IMR-90 (cell line): ENCODE measurements at regions not wholly inside any gene's neighbourhood (a gene's known extent, or its start where the extent isn't known, plus 50 kb on each side); places are given as distances from the start of the nearest gene placed in this dataset.

Source experiments
- POLR2A ChIP-seq: IDR thresholded peaks from 2 replicates; pipeline ENCODE4 v1.6.1; 2012; ENCODE audit warnings: mild to moderate bottlenecking, low read depth, low read length
- TF ChIP-seq, protein P1 (sequence below): conservative IDR thresholded peaks from 2 replicates; pipeline ENCODE4 v1.5.1; 2012; ENCODE audit warnings: mild to moderate bottlenecking, low read depth, low read length, improper control_type of control experiment

DNA sequence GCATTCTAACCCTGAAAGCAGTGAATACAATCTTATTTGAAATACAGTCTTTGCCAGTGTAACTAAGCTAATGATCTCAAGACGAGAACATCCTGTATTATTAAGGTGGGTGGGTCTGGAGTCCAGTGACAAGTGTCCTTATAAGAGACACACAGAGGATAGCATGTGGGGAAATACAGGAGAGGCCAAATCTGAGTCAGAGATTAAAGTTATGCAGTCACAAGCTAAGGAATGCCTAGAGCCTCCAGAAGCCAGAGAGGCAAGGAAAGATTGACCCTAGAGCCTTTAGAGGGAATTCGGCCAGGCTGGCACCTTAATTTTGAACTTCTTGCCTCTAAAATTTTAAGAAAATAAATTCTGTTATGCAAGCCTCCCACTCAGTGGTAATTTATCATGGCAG is 87.5 kb upstream of the HGF start:
- no peak for TF ChIP-seq POLR2A
- TF ChIP-seq, protein P1, sequence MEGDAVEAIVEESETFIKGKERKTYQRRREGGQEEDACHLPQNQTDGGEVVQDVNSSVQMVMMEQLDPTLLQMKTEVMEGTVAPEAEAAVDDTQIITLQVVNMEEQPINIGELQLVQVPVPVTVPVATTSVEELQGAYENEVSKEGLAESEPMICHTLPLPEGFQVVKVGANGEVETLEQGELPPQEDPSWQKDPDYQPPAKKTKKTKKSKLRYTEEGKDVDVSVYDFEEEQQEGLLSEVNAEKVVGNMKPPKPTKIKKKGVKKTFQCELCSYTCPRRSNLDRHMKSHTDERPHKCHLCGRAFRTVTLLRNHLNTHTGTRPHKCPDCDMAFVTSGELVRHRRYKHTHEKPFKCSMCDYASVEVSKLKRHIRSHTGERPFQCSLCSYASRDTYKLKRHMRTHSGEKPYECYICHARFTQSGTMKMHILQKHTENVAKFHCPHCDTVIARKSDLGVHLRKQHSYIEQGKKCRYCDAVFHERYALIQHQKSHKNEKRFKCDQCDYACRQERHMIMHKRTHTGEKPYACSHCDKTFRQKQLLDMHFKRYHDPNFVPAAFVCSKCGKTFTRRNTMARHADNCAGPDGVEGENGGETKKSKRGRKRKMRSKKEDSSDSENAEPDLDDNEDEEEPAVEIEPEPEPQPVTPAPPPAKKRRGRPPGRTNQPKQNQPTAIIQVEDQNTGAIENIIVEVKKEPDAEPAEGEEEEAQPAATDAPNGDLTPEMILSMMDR, result no peak
